ENCODE measurements at regions not wholly inside any gene's neighbourhood (a gene's known extent, or its start where the extent isn't known, plus 50 kb on each side); places are given as distances from the start of the nearest gene placed in this dataset.

DNA sequence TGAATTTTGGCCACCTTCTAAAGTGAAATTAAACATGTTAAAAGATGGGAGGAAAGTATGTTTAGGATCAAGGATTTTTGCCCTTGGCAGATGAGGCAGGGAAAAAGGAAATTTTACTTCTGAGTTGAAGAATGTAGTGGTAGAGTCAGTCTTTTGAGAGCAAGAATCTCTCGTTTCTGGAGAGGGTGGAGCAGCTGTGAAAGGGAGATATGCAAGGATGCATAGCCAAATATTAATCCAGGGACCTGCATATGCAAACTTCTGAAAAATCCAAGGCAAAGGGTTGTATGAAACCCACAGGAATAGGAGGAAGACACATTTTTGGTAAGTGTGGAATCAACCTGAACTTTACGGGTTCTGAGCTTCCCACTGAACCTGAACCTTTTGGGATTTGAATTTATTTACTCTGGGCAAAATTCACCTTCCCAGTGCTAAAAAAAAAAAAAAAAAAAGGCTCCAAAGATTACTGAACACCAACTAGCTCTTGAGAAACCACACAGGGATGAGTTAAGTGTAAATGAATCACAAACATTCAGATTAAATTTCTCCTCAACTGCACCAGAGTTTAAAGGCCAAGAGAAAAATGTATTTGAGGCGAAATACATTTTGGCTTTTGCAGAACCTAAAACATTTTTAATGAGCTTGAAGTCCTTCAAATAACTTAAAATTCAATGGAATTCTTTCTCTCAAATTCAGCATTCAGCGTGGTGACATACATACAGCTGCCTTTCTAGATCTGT, 187.1 kb upstream of the CDKN3 start:
- H3K79me2 ChIP-seq (ENCODE audit: insufficient read depth, low read length) = no peaks in the 10 kb centered on the region
- Mint-ChIP-seq H3K9me3 (peaks cover 0 to 3% (median 0%) of the 10 kb centered on the region in 7 donors), H3K36me3 (no peaks in the 10 kb centered on the region), H3K4me3 (no peak overlapping the region), H3K27me3 (ENCODE audit: low read depth in 3 of 3) (peaks cover 3 to 7% (median 4%) of the 10 kb centered on the region in 3 donors), H3K4me1 (no peaks in the 10 kb centered on the region), H3K27ac (no peak overlapping the region)
- H3K4me1 ChIP-seq (ENCODE audit: control insufficient read depth in 1 of 2, insufficient read depth in 2 of 2, low read length in 2 of 2) = no peaks in the 10 kb centered on the region
- H3K9me3 ChIP-seq (replicated peaks in 1 of 2; ENCODE audit: control insufficient read depth in 1 of 2, insufficient read depth in 1 of 2, low read length in 2 of 2) = no peaks in the 10 kb centered on the region
- 67% methylated on average over 1 of the region's 4 CpGs for WGBS (ENCODE audit: insufficient coverage)
- DNase-seq = no peak
- TF ChIP-seq, protein P1, sequence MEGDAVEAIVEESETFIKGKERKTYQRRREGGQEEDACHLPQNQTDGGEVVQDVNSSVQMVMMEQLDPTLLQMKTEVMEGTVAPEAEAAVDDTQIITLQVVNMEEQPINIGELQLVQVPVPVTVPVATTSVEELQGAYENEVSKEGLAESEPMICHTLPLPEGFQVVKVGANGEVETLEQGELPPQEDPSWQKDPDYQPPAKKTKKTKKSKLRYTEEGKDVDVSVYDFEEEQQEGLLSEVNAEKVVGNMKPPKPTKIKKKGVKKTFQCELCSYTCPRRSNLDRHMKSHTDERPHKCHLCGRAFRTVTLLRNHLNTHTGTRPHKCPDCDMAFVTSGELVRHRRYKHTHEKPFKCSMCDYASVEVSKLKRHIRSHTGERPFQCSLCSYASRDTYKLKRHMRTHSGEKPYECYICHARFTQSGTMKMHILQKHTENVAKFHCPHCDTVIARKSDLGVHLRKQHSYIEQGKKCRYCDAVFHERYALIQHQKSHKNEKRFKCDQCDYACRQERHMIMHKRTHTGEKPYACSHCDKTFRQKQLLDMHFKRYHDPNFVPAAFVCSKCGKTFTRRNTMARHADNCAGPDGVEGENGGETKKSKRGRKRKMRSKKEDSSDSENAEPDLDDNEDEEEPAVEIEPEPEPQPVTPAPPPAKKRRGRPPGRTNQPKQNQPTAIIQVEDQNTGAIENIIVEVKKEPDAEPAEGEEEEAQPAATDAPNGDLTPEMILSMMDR (IDR thresholded peaks at IDR 0.05) = no peak
- intact Hi-C loops (cut with micrococcal nuclease) = no loop called here
- no peak overlapping the region for H3K4me2 ChIP-seq (replicated peaks; ENCODE audit: extremely low read depth, low read length, poor library complexity, severe bottlenecking)
- no peaks in the 10 kb centered on the region for H4K20me1 ChIP-seq (ENCODE audit: insufficient read depth, low read length)
- no peak overlapping the region for H3K9ac ChIP-seq (ENCODE audit: insufficient read depth, low read length, poor library complexity, severe bottlenecking)
- H3K27ac ChIP-seq (ENCODE audit: low read depth in 1 of 2, low read length in 2 of 2) = no peak overlapping the region
- no peak overlapping the region for H3K4me3 ChIP-seq (replicated peaks in 1 of 3; ENCODE audit: low read depth in 2 of 3, low read length in 3 of 3)
- H3K36me3 ChIP-seq (replicated peaks in 1 of 2; ENCODE audit: control insufficient read depth in 1 of 2, insufficient read depth in 2 of 2, low read length in 2 of 2) = no peaks in the 10 kb centered on the region
- H2AFZ ChIP-seq (ENCODE audit: insufficient read depth, low read depth, low read length, poor library complexity, severe bottlenecking) = no peak overlapping the region
- peaks cover 0 to 2% of the 10 kb centered on the region in 2 donors for H3K27me3 ChIP-seq (ENCODE audit: control insufficient read depth in 2 of 2, insufficient read depth in 2 of 2, low read length in 2 of 2)

- Mint-ChIP-seq H3K27ac (no peak overlapping the region), H3K4me1 (no peaks in the 10 kb centered on the region), H3K27me3 (ENCODE audit: low read depth in 3 of 3) (peaks cover 6 to 9% (median 7%) of the 10 kb centered on the region in 3 donors), H3K9me3 (peaks cover 0 to 3% (median 0%) of the 10 kb centered on the region in 7 donors), H3K36me3 (no peaks in the 10 kb centered on the region), H3K4me3 (no peak overlapping the region)
- TF ChIP-seq, protein P1 (IDR thresholded peaks at IDR 0.05) = no peak
- Histone ChIP-seq H3K79me2 (ENCODE audit: insufficient read depth, low read length) (no peaks in the 10 kb centered on the region), H3K9ac (ENCODE audit: insufficient read depth, low read length, poor library complexity, severe bottlenecking) (no peak overlapping the region), H3K27ac (ENCODE audit: low read depth in 1 of 2, low read length in 2 of 2) (no peak overlapping the region), H3K36me3 (replicated peaks in 1 of 2; ENCODE audit: control insufficient read depth in 1 of 2, insufficient read depth in 2 of 2, low read length in 2 of 2) (no peaks in the 10 kb centered on the region), H3K4me2 (replicated peaks; ENCODE audit: extremely low read depth, low read length, poor library complexity, severe bottlenecking) (no peak overlapping the region), H2AFZ (ENCODE audit: insufficient read depth, low read depth, low read length, poor library complexity, severe bottlenecking) (no peak overlapping the region), H3K4me1 (ENCODE audit: control insufficient read depth in 1 of 2, insufficient read depth in 2 of 2, low read length in 2 of 2) (no peaks in the 10 kb centered on the region), H3K27me3 (ENCODE audit: control insufficient read depth in 2 of 2, insufficient read depth in 2 of 2, low read length in 2 of 2) (peaks cover 0 to 2% of the 10 kb centered on the region in 2 donors), H4K20me1 (ENCODE audit: insufficient read depth, low read length) (no peaks in the 10 kb centered on the region), H3K4me3 (replicated peaks in 1 of 3; ENCODE audit: low read depth in 2 of 3, low read length in 3 of 3) (no peak overlapping the region), H3K9me3 (replicated peaks in 1 of 2; ENCODE audit: control insufficient read depth in 1 of 2, insufficient read depth in 1 of 2, low read length in 2 of 2) (peaks cover 0 to under 1% of the 10 kb centered on the region in 2 donors)
- DNase-seq = no peak
- intact Hi-C loops (cut with micrococcal nuclease) = no loop called here
- WGBS (ENCODE audit: insufficient coverage) = 92% methylated on average over 2 of the region's 5 CpGs
These were observed 185.1 kb upstream of the CDKN3 start for GRCh38 chr14:54211551-54212308.

All from CD14-positive monocyte (primary cell).